ENCODE measurements at regions not wholly inside any gene's neighbourhood (a gene's known extent, or its start where the extent isn't known, plus 50 kb on each side); places are given as distances from the start of the nearest gene placed in this dataset.

DNA sequence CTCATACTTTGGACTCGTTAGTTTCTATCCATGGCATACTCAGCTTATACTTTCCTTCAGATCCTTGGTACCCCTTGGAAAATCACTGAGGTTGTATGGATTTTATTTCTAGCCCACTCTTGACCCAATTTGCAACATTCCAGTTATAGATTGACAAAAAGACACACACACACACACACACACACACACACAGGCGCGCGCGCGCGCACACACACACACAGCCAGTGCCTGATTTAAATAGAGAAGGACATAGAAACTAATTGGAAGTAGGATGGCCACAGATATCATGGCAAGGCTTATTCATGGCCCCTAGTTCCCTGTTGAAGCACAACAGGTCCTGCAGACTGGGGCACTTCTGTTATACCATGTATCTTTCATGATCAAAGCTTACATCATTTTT lies 89.1 kb upstream of the CFAP20DC start:
- no peak for DNase-seq (ENCODE audit: low spot score)

DNA sequence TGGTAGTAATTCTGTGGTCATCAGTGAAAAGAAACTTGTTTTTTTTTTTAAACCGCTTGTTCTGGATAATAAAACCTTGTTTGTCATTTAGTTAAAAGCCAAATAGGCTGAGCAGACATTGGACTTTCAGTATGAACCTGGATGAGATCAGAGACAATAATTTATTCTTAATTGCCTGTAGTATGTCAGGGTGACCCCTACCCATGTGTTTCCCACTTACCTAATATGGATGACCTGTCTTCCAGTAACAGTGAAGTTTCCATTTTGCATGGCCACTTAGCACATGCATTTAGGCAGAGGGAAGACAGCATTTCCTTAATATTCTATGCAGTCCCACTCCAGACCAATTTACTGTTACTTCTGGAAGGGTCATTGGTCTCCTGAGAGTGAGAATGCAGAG lies 87.6 kb upstream of the CFAP20DC start:
- DNase-seq (ENCODE audit: low spot score): no peak

DNA sequence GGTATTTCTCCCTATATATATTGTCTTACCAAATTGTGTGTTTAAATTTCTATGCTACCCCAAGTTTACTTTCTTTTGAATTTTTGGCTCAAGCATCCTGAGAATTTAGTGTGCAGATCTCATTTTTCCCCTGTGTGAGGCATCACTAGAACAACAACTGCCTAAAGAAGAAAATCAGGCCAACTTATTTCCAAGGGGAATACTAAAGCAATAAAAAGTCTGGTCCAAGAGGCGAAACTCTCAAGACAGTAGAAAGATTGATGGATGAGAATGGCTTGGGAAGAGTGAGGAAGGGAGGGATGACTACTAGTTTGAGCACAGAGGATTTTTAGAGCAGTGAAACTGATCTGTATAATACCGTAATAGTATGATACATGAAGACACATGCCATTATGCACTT lies 86.3 kb upstream of the CFAP20DC start:
- no peak for DNase-seq (ENCODE audit: low spot score)

DNA sequence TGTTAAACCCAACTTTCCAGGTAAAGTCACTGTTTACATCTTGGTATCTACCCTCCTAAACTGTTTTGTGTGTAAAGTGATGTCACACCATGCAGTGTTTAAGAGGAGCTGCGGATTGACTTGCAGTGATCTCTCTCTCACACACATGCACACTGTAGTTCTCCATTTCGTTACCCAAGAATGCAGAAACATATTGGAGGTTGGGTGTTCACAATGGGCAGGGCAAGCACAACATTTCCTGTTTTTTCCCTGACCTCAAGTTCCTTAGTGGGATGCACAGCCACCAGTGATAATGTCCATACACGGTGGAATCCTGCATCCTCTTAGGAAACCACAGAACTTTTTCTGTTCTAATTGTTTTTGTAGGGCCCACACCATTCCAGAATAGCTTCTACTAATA lies 85.3 kb upstream of the CFAP20DC start:
- no peak for DNase-seq (ENCODE audit: low spot score)

DNA sequence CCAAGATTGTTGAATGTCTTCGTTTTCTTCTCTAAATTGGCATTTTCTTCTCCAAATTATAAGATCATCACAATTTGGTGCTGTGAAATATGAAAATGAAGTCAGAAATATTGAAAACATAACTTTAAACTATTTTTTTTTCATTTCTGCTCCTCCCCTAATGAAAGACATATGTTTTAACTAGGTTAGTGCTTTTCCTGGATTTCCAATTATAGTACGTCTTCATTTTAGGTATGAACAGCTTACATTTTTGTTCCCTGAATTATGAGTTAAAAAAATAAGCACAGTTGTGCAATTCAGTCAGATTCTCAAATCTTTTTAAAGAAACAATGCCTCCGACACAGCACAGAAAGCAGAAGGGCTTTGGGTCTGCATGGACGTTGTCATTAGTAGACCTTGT lies 83.5 kb upstream of the CFAP20DC start:
- DNase-seq (ENCODE audit: low spot score): no peak

DNA sequence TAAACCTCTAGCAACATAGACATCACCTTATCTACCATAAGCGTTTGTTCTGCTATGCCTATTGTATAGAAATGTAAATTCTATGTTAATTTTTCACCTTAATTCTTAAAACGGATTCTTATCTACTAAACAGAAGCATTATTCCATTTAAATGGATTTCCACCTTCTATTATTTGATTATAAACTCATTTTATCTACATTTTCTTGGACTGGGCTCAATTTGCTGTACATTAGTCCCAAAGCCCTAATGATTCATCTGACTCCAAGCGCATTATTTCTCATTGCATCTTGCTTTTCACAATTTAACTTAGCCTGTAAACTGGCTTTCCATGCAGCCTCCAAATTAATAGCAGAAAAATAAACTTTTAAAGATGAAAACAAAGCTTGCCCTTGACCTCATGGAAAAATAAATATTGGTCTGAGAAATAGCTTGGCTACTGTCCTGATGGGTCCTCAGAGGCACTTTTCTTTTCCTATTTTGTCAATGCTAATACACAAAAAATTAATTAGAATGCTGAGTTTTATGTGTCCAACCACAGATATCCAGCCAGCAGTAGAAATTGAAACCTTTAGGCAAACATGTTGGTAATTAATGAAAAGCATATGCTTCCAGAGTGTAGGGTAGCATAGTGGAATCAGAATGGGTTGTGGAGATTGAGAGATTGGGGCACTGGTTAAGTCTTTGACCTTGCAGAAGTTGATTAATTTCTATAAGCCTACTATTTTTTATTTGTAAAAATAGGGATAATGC lies 81.4 kb upstream of the CFAP20DC start:
- no peak for DNase-seq (ENCODE audit: low spot score)

DNA sequence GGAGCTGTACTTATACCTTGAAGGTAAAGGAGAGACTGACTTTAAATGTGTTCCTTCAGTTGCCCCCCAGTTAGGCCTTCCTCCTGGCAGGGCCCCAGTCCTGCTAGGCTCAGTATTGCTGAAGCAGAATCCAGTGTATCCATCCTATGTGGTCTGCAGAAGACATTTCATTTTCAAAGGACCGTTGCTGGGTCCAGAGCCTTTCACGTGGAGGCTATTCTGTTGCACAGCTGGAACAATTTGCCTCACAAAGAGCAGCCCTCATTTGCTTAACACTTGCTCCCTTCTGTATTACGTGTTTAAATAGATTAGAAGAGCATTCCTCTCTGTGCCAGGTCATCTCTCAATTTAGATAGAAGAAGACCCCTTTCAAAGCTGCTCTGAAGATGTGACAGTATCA lies 78.9 kb upstream of the CFAP20DC start:
- no peak for DNase-seq (ENCODE audit: low spot score)

DNA sequence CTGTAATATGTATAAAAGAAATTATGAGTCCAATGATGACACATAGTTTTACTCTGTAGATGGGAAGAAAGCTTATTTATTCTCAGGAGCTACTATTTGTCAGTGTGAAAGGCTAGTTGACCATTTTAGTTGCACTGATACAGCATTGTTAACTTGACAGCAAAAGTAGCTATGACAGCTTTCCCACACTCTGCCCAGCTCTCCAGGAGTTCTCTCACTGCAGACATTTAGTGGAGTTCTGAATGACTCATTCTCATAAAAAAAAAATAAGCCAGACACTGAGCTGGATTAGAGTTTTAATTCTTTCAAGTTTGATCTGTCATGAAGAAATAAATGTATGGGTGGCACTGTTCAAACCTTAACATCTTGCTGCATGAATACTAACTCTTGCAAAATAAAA lies 77.2 kb upstream of the CFAP20DC start:
- peak; percentile 57 for DNase-seq (ENCODE audit: low spot score)

DNA sequence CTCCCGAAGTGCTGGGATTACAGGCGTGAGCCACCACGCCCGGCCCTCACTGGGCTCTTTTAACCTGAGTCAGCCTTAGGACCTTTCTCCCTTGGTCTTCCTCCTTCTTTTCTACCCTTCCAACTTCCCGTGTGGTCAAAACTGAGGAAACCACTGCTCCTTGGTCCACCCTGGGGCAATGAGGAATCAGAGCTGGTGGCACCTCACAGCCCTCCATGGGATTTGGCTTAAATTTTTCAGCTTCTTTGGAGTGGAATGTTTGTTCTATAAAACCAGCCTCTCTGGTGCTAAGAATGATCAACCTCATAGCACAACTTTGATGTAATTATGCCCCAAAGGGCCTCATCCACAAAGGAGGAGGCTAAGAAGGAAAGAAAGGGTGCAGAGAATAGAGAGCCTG lies 76.6 kb upstream of the CFAP20DC start:
- DNase-seq (ENCODE audit: low spot score): no peak

DNA sequence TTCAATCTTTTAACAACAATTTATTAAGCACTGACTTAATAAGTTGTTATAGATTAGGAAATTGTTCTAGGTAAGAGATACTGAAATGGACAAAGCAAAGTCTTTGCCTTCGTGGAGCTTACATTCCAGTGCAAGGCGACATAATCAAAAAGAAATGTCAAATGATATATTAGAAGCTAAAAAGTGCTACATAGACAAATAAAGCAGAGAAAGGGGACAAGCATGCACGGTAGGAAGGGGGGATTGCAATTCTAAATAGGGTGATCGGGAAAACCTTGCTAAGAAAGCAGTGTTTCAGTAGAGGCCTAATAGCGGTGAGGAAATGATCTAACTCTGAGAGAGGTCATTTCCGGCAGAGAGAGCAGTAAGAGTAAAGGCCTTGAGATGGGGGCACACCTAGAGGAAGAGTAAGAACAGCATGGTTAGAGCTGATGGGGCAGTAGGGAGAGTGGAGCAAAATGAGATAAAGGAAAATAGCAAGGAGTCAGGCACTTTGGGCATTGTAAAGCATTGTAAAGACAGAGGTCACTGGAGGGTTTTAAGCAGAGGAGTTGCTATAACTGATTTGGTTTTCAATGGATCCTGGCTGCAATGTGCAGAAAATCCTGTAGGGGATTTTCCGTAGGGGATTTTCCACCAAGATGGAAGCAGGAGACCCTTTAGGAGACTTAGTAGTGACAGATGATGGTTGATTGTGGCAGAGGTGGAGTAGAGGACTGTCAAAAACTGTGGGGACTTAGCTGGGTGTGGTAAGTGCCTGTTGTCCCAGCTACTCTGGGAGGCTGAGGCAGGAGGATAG lies 71.7 kb upstream of the CFAP20DC start:
- no peak for DNase-seq (ENCODE audit: low spot score)

DNA sequence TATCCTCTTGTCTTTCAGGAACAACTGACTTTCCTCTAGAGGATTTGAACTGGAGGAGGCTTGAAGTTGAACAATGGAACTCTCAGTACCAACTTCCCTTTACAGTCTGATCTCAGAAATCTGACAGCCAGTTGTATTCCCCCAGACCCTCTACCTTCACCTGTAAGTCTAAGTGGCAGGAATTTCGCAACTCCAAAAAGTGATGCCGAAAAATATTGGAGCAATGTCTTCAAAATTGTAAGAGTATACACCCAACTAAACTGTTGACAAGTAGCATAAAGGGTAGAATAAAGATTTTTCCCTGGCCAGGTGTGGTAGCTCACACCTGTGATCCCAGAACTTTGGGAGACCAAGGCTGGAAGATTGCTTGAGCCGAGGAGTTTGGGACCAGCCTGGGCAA lies 69.1 kb upstream of the CFAP20DC start:
- no peak for DNase-seq (ENCODE audit: low spot score)

DNA sequence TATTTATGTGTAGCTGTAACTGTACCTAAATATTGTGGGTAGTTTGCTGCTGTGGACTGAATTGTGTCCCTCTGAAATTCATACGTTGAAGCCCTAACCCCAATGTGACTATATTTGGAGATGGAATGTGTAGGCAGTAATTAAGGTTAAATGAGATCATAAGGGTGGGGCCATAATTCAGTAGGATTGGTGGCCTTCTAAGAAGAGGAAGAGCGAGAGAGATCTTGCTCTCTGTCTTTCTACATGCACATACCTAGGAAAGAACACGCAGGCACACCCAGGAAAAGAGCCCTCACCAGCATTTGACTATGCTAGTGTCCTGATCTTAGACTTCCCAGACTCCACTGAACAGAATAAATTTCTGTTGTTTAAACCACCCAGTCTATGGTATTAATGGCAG lies 67.6 kb upstream of the CFAP20DC start:
- no peak for DNase-seq (ENCODE audit: low spot score)

DNA sequence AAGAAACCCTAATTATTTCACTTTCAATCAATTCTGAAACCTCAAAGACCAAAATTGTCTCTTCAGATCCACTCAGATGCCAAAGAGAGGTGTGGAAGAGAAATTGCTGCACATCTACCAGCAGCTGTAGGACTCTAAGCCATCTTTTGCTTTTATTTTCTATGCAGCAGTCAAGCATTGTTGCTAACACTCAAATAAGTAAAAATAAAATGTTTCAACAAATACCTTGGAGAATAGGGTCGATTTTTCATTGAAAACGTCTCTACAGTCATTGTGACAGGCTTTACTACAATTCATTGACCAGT lies 66.4 kb upstream of the CFAP20DC start:
- no peak for DNase-seq (ENCODE audit: low spot score)

DNA sequence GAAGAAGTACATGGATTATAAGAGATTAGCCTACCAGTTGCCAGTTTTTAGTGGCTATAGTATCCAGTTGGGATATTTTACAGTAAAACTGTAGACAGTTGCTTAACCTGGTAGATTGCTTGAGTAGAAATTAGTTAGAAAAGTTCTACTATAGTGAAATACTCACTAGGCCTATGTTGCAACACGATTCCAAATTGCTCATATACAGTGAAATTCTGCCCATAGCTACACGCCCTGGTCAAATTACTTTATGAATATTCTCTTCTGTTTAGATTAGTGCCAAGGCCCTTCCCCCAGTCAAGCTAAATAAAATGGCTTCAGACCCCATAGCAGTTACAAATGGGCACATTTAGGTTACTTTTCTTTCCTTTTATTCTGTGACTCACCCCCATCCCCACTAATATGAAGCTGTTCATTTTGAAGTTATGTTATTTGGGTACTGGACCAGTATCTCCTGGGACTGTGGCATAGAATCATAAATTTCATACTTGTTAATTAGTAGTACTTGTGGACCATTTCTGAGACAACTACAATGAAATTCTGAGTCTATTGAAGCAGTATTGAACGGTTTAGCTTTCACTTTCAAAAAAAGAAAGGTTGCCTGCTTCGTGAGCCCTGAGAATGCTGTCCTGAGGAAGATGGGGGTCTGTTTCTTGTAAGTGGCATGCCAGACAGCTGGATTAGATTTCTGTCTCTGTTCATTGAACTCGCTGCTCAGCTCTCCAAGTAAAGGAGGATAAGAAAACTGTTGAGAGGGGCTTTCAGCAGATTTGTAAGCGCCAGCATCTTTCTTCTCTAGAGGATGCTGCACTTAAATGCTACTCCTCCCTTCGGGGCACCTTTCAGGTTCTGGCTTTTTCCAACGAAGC lies 65.8 kb upstream of the CFAP20DC start:
- DNase-seq (ENCODE audit: low spot score): no peak

DNA sequence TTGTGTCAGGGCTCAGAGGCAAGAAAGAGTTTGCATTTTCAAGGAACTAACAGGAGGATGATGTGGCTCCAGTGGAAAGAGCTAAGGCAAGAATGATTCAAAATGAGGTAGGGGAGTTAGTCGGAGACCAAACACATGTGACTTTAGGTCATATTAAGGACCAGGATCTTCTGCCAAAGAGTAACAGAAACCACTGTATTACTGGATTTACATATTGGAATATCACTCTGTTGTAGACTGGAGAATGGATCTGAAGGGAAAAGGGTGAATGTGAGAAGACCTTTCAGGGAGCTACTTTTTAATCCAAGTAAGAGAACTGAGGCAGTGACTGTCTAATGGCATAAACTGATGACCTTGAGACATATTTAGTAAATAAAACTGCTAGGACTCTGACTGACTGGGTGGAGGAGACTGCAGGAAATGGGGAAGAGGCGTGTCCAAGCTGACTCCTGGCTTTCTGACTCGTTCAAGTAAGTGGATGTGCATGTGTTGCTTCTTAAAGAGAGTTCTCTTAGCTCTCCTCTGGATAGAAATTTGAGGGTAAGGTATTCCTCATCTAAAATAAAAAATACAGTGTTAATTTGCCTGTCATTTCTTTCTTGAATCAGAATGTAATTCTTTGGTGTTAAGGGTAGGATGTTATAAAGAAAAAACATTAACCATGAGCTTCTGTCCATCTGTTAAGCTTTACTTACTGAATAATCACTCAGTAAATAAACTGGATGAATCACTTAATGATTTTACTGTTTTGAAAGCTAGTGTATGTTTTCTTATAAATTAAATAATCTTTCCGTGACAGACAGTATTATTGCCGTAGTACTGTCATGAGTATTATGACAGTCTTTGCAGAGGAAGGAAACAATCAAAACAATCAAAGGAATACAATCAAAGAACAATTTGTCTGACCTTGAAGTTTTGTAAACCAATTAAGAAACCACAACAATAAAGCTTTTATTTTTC lies 58.3 kb upstream of the CFAP20DC start:
- no peak for DNase-seq (ENCODE audit: low spot score)

DNA sequence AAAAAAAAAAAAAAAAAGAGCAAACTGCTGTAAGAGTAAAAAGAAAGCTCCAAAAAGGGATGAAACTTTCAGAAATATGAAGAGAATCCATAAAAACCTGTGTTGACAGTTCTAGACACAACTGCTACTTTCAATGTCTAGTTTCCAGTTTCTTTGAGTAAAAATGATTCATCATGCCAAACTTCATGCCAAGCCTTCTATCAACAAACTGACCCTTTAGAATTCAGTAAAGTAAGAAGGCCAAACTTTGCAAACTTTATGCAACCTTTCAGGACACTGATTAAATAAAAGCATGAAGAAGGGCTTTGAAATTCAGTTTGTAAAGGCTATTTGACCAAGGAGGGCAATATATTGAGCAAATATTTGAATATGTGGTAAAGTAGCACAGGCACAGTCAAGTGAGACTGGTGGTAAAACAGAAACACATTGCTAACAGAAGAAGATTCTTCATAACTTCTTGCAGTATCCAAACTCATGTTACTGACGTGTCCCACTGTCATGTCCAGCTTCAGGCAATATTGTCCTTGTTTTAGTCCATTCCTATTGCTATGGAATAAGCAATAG lies 56.3 kb upstream of the CFAP20DC start:
- no peak for DNase-seq (ENCODE audit: low spot score)

DNA sequence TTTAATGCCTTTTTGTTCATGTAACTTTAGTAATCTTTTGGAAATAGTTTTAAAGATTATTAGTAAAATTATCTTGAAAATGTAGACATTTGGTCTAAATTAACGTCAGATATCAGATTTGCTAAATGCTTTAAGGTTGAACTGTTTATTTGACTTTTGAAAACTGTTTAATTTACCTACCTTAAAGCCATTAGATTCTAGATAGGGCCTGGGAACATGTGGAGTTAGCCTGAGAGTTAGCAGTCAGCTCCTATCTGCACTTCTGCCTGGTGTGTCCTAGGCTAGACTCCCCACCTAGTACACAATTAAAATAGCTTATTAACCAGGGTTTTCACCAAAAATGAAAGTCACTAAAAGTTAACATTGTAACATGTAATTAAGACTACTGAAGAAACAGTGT lies 53.7 kb upstream of the CFAP20DC start:
- DNase-seq (ENCODE audit: low spot score): no peak

DNA sequence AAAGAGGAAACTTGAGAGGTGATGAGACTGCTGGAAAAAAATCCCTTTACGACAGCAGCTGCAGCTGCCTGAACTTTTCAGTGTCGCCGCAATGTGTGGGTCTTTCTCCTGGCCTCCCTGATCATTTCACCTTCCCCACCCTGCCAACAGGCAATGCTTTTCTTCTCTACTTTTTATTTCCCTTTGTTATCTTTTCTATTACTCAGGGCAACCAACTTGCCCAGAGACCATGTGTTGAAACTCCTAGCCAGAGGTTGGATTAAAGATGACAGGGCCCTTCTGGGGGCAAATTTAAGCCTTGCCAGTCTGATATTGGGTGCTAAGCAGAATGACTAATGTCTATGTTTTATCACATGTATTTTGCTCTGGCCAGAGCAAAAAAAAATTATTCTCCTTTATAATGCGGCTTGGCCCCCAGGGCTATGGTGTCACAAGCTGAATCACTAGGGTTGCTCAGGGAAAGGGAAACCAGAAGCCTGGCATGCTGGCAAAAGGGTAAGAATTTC lies 51.5 kb upstream of the CFAP20DC start:
- peak; percentile 37 for DNase-seq (ENCODE audit: low spot score)
